ENCODE measurements at regions not wholly inside any gene's neighbourhood (a gene's known extent, or its start where the extent isn't known, plus 50 kb on each side); places are given as distances from the start of the nearest gene placed in this dataset.

- TF ChIP-seq CTCF (IDR thresholded peaks at IDR 0.05; ENCODE audit: low read depth, low read length) (no peak), EZH2phosphoT487 (IDR thresholded peaks at IDR 0.05; ENCODE audit: low read depth) (no peak)
These were observed 713.5 kb upstream of the API5 start for GRCh38 chr11:42598341-42598740.

Measured in OCI-LY3 (cell line).